ENCODE measurements at regions not wholly inside any gene's neighbourhood (a gene's known extent, or its start where the extent isn't known, plus 50 kb on each side); places are given as distances from the start of the nearest gene placed in this dataset.
"Not testable (repeated sequence)": the region's sequence is repeated elsewhere in the genome, so short reads cannot be mapped to it uniquely, and the experiment has no call there.

DNA sequence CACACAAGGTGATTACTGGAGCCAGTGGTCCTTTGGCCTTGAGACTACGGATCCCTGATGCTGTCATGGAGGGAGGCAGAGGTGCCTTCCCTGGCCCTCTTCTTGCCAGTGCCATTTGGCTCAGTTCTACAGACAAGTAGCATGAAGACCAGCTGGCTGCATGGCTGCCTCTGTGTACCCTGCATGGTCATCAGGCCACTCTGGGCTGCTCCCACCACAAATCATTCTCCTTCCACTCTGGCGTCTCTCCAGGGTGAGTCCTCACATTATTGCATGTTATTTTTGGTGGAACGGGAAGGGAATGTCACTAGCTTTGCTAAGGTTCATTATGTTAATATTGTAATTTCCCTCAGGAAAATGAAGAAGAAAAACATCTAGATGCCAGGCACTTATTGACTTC is 229.8 kb downstream of the VAPA start:
- DNase-seq, result no peak

DNA sequence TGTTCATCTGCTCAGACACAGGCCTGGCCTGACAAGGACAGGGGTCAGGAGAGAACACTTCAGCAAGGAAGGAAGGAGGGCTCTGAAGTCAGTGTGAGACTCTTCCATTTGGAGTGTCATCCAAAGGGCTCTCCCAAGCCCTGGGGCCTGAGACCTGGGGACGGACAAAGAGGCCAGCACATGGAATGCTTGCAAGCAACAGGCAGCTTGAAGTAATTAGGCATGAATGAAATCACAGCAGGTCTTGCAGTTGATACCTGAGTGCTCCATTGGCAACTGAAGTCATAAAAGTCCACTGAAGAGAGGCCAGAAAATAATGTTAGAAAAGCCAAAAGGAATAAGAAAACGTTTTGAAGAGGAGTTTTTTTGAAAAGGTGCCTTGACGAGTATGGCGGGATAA is 231.7 kb downstream of the VAPA start:
- DNase-seq, result no peak

DNA sequence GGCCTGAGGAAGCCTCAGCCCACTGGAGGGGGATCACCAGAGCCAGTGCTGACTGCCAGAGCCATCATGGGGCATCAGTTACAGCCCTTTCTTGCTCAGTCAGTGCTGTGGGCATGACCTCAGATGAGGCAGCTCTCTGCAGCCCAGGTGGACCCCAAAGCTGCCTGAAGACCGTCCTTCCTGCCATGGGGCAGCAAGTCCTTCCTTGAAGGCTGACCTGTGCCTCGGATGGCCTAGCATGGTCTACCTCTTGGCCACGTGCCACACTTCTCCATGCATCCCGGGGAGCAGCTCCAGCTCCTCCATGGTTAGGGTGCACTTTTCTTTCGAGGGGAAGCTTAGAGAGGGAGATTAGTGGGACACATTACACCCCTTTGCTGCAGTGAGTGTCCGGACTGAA is 233.4 kb downstream of the VAPA start:
- no peak for DNase-seq

DNA sequence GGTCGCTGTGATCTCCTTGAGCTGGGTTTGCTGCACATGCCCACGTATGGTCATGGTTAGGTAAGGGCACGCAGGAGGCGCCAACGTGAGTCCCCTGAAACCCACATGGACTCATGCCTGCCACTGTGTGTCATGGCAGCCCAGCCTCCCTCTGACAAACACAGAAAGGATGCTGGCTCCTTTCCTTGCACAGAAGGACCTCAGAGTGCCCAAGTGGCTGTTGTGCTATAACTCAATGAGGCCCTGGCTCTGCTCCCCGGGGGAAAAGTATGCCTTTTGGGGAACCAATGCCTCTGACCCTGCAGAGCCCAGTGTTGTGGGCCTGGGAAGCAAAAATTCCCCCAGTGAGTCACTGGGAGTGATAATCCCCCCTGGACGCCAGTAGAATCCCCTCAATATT is 233.9 kb downstream of the VAPA start:
- DNase-seq, result no peak

DNA sequence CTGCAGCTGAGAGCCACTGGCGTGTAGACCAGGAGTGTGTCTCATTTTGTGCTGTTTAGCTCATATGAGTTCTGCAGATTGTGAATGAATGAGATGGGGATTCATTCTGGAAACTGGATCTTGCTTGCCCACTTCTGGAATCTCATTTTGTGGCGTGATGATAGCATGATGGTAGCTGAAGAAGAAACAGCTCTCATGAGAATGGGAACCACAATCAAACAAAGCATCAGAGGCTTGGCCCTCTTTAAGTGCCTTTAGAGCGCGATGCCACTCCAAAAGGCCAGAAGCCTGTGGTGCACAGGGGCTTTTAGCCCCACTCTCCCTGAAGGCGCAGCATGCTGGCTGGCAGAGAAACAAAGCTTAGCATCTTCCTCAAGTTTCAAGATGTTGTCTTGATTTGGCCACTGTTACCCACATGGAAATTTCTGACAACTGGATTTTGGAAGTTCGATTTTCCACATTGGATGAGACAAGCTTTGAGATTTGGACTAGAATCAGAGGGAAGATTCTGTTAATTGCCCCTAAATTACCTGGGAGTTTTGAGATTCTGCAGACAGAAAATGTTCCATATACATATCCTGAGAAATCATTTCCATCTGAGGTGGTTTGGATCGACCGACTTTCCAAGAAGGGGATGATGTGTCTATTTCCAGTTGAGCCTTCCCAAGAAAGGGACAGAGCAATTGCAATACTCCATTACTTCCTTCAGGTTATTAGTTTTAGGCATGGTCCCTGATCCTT is 234.5 kb downstream of the VAPA start:
- DNase-seq, result no peak

DNA sequence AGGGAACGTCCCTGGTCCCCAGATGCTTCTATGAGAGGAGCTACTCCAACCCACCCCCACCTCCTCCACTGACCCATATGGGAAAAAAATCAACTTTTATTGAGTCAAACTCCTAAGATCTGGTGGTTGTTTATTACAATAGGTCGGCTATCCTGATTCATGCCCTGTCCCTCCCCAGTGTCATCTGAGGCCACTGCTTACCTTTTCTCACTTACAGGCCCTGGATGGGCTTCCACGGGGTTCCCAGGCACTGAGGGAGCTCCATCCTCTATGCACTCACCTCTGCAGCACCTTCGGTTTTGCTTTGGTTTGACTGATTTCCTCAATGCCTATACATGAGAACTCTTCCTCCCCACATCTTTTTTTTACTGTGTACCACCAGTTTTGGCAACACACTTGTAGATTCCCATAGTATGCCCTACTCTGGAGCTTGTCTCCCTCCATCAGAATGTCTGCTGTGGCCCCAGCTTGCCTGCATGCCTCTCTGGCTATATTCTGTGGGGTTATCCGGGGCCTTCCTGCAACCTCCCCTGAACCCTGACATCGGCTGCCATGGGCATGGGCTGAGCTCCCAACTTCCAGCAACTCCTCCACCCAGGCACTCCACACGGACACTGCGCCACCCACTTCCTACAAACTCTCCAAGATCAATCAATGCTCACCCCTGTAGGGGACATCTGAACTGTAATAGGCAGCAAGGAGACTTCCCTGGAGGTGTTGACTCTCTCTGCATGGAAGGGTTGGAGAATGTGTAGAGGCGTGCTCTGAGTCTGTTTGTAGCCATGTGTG is 236.1 kb downstream of the VAPA start:
- DNase-seq, result no peak

DNA sequence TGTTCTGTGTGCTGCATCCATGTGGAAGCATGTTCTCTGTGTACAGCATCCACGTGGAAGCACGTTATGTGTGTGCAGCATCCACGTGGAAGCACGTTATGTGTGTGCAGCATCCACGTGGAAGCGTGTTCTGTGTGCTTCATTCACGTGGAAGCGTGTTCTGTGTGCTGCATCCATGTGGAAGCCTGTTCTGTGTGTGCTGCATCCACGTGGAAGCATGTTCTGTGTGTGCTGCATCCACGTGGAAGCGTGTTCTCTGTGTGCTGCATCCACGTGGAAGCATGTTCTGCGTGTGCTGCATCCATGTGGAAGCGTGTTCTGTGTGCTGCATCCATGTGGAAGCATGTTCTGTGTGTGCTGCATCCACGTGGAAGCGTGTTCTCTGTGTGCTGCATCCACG is 236.8 kb downstream of the VAPA start:
- not testable (repeated sequence) for DNase-seq

DNA sequence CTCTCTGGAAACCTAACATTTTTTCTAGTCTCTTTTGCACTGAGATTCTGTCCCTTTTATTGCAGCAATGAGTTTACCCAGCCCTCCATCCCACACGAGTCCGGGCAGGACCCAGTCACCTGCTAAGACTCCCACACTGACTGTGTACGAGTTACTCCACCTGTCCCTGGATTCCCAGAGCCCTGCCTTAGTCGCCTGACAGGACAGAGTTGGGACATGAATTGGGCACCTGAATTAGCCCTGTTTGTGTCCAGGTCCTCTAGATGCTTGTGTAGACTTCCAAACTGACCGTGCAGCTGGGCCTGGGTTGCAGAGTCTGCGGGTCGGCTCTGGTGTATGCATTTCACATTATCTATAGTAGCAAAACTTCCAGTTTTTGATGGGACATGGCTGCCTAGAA is 238.7 kb downstream of the VAPA start:
- no peak for DNase-seq

DNA sequence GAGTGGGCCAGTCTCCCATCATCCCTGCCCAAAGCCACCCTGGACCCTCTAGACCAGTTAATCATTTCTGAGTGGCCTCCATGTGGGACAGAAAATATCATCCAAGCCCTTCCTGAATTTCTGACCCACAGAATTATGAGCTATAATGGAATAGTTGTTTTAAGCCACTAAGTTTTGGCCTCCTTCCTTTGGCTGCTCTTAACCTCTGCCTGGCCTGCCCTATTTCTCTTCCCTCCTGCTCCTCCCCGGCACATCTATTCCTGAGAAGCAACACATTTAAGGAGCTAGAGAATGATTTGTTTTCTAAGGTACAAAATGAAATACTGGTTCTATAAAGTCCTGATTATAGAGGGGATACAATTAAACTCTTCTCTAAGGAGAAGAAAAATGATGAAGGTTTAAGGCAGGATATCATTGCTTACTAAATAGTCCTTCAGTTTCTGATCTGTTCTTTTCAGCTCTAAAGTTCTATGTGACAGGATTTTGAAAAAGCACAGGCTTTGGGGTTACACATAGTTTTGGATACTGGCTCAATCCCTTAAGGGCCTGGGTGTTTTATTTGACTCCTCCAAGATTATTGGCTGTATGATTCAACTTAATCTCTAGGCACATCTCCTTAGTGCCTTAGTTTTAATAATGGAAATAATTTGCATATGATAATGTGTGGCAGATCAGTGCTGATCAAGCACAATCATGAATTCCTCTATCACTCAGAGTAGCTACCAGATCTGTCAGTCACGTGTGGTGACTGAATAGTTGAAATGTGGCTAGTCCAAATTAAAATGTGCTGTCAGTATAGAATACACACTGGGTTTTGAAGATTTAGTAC is 240.3 kb downstream of the VAPA start:
- DNase-seq, result no peak

DNA sequence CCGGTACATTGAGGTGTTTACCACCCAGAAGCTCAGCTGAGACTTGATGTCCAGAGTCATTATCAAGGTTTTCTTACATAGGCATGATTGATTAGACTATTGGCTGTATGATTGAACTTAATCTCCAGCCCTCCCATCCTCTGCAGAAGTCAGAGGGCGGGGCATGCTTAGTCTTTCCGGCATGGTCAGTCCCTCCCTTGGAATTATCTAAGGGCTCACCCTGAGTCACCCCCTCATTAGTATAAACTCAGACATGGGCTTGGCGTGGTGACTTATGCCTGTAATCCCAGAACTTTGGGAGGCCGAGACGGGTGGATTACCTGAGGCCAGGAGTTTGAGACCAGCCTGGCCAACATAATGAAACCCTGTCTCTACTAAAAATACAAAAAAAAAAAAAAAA is 243.9 kb downstream of the VAPA start:
- DNase-seq, result no peak

DNA sequence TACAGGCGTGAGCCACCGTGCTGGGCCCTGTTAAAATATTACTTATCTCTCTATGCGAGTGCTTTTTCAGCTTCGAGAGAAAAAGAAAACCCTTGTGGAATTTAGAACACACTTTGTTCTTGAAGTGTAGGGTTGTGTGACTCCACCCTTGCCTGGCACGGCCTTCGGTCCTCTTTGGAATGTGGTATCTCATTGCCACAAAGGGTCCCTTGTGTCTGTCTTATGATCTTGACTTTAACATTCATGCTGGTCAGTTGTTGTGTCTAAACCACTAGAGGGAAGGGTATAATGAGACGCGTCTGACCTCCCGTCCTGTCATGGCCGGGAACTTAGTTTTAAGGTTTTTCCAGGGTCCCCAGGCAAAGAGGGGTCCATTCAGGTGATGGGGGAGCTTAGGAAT is 246.4 kb downstream of the VAPA start:
- DNase-seq, result no peak

DNA sequence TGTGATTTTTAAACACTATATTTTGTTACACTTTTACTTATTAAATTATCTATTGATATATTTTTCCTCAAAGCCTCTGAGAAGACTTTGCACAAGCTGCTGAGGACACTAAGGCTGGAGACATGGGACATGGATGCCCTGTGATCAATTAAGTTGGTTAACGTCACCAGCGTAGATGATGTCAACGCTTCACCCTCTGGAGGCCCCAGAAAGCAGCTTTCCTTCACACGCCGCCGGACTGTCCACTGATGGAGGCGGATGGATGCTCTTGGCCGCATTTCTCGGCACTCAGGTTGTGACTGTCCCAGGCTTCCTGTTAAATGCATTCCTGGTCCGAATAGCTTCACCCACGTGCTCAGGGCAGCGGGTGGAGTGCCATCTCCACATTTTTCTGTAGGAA is 247.5 kb downstream of the VAPA start:
- DNase-seq, result no peak

DNA sequence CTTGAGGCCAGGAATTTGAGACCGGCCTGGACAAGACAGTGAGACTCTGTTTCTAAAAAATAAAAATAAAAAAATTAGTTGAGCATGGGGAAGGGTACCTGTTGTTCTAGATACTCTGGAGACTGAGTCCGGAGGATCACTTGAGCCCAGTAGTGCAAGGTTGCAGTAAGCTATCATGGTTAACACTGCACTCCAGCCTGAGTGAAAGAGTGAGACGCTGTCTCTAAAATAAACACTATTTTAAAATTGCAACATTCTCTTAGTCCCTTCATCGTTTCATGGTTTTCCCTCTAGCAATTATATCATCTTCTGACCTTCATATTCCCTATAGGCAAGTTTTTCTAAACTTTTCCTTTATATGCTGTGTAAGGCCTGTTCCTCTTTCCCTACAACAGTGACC is 248.5 kb downstream of the VAPA start:
- no peak for DNase-seq

DNA sequence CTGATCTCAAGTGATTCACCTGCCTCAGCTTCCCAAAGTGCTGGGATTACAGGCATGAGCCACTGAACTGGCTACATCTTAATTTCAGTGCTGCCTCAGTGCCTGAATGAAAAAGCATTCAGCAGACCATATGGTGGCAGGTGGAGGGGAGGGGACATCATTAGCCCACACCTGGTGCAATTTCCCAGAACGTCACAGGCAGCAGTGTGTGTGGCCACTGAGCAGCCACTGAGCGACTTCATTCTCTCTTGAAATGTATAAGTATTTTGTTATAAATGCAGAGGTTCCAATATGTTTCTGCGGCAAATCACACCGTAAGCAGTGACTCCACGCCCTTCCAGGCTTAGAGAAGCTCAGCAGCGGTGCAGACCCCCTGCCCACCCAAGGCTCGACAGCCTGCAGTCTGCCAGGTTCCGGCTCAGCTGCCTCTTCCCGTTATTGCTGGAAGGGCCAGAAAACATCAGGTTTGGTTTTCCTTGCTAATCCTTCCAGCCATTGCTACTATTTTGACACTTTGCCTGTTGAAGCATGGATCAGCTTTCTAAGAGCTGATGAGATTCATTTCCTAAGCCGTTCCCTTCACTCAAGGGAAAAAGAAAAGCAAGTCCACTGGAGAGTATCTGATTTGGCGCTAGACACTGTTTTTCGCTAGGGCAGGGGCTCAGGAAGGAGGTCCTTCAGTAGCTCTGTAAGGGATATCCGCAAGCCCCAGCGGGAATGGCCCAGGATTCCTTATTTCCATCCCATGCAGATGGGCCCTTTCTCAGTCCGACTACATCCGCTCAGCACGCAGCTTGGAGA is 250.7 kb downstream of the VAPA start:
- DNase-seq, result no peak

DNA sequence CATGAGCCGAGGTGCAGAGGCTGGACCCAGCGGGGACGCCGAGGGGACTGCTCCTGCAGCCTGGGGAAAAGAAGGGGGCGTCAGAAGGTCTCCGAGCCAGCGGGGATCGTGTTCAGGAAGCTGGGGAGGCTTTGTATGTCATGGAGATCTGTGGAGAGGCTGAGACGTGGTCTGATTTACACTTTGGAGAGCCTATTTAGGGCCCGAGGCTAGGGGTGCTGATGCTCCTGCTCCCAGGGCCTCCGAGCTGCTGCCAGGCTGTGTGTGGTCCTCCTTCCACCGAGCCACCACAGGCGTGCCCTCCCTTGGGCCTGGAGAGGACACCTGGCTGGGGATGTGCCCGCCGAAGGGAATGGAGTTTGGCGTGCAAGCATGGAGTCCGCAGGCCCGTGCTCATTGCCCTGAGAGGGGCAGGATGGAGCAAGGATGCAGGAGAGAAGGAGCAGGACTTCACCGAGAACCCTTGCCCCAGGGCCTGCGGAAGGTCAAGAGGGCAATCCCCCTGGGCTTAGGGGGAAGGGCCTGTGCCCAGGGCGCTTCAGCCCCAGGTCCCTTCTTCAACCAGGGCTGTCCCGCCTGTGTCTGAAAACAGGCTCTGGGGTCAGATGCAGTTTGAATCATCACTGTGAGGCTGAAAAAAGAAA is 252.5 kb downstream of the VAPA start:
- no peak for DNase-seq

DNA sequence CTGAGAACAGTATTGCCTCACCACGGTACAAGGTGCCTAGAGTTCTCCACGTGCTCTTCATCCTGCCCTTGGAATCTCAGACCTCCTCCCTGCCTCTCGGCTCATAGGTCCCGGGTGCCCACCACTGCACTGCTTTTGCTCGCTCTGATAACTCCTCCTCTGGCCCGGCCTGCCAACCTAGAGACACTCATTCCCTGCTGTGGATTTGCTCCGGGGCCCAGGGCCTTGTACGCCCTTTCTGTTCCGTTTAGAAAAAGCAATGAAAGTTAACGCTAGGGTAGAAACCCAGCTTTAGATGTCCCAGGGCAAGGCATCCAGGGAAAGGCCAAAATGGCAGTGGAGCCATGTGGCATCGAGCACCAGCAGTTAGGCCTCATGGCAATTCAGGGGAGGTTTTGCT is 253.9 kb downstream of the VAPA start:
- no peak for DNase-seq

DNA sequence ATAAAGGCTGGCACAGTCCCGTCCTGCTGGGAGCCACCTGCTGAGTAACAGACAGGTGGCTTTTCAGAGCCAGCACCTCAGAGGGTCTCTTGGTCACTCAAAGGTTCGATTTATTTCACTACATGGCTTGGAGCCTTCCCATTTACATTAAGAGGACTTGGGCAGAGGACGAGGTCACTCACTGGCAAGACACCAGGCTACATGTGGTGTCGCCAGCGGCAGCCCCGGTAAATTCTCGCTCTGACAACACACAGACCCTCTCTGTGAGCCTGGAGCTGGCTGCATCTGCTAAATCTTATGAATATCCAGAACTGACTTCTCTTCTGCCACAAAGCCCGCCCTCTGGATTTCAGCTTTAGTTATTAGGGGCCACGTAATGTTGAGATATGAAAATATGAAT is 254.7 kb downstream of the VAPA start:
- DNase-seq, result no peak

DNA sequence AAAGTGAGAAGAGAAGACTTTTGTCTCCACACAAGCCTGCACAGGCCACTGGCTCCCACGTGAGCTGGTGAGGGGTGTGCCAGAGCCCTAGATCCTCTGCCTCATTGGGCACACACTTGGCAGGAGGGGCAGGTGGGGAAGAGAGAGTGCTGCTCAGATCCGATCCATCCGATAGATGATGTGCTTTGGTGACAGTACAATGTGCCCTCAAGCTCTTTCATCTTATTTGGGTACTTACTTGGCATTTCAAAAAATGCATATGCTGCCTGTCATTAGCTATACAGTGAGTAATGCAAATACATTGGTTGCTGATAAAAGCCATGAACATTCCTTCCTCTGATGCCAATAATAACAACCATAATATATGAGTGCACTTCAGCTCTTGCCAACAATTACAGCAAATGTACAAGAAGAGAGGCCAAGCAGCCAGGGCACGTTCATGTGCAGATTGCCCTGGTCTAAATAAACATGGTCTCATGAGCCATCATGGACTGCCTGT is 255.3 kb downstream of the VAPA start:
- no peak for DNase-seq

DNA sequence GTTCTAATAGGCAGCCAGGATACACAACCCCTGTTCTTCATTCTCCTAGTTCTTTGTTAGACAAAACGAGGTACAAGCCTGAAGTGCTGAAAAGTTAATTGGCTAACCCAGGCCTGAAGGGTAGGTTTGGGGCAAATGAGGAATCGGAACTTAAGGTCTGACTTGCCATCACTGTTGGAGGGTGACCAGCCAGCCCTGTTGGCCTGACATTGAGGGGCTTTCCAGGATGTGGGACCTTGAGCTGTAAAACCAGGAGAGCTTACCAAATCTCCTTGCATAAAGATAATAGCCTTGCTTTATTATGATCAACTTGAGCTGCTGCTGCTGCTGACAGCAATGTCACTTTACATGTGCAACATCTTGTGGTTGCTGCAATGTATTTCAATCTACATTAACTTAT is 256.0 kb downstream of the VAPA start:
- no peak for DNase-seq

DNA sequence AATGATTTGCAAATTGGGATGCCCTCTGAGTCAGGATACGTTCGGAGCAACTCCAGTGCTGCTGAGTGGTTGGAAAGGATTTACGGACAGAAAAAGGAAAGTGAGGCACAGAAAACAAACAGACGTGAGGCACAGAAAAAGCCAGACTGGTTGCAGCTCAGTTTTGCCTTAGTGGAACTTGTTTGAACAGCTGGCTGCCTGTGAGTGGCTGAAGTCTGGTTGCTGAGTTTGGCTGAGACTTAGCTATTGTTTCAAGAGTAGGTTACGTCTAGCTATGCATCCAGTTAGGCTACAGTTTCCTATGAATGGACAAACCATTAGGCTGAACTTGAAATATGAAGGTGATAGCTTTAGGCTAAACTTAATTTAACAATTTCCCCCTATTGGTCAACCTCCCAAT is 256.6 kb downstream of the VAPA start:
- DNase-seq, result no peak

DNA sequence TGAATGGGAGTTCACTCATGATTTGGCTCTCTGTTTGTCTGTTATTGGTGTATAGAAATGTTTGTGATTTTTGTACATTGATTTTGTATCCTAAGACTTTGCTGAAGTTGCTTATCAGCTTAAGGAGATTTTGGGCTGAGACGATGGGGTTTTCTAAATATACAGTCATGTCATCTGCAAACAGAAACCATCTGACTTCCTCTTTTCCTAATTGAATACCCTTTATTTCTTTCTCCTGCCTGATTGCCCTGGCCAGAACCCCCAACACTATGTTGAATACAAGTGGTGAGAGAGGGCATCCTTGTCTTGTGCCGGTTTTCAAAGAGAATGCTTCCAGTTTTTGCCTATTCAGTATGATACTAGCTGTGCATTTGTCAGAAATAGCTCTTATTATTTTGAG is 261.5 kb downstream of the VAPA start:
- DNase-seq, result not testable (repeated sequence)

DNA sequence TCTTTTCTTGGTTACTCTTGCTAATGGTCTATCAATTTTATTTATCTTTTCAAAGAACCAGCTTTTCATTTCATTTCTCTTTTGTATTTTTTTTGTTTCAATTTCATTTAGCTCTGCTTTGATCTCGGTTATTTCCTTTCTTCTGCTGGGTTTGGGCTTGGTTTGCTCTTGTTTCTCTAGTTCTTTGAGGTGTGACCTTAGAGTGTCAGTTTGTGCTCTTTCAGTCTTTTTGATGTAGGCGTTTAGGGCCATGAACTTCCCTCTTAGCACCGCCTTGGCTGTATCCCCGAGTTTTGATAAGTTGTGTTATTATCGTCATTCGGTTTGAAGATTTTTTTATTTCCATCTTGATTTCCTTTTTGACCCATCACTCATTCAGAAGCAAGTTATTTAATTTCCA is 265.5 kb downstream of the VAPA start:
- not testable (repeated sequence) for DNase-seq

Data from CD4-positive, alpha-beta T cell treated with Interleukin-4 for 4 hours (primary cell).